HG02840 (cell line): ENCODE measurements at regions not wholly inside any gene's neighbourhood (a gene's known extent, or its start where the extent isn't known, plus 50 kb on each side); places are given as distances from the start of the nearest gene placed in this dataset.
"Not testable (repeated sequence)": the region's sequence is repeated elsewhere in the genome, so short reads cannot be mapped to it uniquely, and the experiment has no call there.

ENCODE experiments used
- ATAC-seq: cut with Tn5 transposase; IDR thresholded peaks from one replicate; pipeline ENCODE4 v1.9.1; 2021; ENCODE audit warnings: mild to moderate bottlenecking, moderate library complexity, moderate number of reproducible peaks; ENCODE audit not compliant: unreplicated experiment, low FRiP score

DNA sequence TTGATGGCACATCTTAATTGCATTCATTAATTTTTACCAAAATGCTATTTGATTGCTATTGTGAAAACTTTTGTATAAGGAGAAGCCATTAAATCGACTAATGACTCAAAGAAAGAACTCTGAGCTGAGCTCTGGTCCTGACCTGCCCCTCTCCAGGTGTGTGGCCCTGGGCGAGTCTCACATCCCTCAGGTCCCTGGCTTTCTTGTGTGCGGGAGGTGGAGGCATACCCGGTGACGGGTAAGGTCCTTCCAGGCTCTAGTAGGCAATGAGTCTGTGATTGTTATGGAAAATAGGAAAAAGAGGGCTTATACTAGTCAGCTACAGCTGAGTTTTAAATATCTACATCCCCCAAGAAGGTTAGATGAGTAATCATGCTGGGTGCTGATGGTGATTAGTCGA is 248.1 kb downstream of the GATA3 start:
- no peak for ATAC-seq

DNA sequence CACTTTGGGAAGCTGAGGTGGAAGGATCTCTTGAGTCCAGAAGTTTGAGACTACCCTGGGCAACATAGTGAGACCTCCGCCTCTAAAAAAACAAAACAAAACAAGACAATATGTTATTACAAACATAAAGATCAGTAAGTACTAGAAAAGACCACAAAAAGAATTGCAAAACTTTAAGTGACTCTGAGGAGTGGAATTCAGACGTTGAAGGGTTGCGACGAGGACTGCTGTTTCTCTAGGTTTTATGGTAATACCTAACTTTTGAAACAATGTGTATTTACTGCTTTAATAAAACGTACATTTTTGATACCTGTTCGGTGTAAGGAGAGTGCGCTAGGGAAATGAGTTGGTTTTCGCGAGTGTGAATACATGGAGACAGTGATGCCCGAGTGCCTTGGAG is 250.4 kb downstream of the GATA3 start:
- no peak for ATAC-seq

DNA sequence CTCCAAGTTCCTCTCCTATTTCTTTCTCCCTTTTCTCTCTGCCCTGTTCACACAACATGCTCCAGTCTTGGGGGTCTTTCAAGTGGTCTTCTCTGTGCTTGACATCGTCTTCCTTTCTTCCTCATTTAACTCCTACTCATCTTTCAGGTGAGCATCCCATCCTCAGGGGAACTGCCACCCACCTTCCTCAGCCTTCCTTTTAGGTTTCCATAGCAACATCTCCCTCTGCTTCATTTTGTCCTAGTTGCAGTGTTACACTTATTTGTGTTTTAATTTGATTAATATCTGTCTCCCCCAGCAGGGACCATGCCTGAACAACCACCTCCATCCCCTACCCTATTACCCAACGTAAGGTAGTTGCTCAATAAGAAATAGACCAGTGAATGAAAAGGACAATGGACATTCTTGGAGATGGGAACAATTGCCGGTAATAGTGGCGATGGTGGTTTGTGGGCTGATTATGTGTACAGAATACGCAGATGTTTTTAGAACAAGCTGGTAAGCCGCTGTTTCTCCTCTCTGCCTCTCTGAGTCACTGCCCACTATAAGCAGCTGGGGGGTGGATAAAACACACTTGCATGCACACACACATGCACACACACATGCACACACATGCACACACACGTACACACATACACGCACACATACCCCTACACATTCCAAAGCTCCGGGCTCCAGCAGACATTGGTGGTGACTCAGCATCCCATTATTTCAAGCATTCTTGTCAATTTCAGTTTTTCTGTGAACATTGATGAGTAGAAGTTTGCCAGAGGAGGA is 251.6 kb downstream of the GATA3 start:
- ATAC-seq: no peak

DNA sequence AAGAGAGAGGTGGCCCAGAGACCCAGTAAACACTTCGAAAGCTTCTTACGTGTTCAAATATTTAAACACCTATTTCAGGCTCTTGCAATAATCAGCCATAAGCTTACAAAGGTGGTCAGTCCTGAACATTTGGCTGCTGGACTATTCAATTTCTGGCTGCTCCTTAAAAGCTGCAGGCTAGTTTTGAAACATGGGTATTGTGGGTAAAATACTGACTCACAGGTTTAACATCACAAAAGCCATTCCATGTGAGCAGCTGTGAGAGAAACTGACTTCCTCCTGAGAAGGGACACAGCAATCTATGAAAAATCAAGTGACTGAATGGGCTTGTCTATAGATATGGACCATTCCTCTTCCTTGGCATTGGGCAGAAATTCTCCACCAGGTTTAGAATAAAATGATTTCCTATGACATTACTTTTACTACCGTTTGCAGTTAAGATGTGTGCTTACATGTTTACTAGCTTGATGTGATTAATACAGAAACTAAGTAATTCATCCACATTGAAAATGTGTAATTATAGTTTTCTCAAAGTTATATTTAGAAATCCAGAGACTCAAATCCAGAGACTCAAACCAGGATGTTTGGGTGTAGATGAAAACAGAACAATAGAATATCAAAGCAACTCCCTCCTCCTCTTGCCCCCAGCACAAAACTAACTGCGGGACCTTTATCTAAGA is 252.3 kb downstream of the GATA3 start:
- no peak for ATAC-seq

DNA sequence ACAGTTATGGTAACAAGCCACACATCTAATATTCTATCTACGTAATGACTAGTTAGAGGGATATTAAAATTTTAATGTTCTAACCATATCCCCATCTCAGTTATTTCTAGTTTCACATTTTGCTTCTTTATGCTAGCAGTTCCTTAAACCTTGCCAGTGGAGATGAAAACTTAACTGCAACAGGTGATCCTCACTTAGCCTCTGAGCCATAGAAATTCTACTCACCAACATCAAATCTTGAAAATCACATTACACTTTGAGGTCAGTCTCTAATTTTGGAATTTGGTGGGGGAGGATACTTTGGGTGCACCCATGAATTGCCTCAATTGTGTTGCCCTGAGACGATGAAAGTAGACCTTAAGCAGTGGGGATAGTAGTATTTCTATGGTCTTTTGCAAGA is 256.4 kb downstream of the GATA3 start:
- no peak for ATAC-seq

DNA sequence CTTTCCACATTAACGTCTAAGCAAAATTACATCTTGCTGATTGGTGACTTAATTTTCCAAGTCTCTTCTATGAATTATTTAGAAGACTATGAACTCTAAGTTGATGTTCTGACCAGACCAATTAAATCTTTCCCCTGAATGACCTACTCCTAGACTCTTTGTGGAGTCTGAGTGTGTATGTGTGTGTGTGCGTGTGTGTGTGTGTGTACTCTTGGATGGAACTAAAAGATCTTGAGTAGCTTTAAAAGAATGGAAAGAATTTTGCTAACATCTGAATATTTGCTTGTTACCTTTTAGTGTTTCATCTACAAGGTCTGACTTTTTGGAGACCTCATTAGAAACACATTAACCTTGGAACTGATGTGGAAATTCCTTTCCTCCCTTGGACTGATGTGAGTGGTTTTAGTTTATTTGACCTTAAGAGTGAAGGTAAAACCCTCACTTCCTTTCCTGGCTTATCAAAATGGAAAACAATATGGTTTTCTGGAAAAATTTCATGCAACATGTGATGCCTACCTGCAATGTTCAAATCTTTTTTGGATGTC is 257.1 kb downstream of the GATA3 start:
- ATAC-seq: no peak

DNA sequence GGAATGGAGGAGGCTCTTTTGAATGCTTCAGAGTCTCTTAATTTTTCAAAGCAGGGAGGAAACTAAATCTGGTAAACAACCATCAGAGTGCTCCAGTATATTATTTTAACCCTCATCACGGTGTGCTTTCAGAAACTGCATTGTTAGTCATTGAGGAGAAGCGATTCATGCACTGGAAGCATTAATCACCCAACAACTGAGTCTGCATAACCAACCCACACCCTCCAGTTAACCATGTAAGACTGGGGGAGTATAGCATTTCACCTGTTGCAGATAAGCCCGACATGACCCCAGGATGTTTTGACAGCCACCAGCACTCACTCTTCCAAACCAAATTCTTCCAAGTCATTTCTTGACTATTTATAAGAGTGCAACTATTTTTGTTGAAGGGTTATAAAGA is 257.6 kb downstream of the GATA3 start:
- ATAC-seq: no peak

DNA sequence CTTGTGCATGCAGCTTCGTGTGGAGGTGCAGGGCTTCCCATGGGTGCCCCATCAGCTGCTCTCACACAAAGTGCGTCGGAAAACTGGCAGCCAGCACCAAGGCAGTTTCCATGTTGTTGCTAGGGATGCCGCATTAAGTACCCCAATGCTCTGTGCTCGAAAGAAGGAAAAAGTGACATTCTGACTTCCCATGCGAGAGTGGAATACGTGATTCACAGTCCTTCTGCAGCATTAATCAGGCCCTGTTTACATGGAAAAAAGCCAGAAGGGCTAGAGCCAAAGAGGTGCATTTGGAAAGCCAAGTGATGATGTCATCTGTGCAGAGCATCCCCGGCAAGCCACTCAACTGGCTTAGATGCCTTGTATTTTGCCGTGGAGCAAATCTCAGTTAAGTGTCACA is 258.3 kb downstream of the GATA3 start:
- ATAC-seq: no peak

DNA sequence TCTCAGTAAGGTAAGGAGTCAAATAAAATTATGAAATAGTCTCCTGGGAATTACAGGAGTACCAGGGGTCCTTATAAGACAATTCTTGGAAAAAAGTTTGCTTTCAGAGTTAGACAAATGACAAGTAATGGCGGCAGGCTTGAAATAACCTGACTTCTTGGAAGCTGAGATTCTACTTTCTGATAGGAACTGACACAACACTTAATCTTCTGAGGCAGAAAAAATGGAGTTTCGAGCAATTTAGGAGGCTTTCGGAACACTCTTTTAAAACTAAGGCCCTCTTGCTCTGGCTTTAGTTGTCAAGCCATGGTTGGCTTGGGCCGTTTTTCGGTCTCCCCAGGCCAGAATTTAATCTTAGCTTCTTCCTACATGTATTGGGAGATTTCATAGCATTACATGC is 260.0 kb downstream of the GATA3 start:
- ATAC-seq: no peak

DNA sequence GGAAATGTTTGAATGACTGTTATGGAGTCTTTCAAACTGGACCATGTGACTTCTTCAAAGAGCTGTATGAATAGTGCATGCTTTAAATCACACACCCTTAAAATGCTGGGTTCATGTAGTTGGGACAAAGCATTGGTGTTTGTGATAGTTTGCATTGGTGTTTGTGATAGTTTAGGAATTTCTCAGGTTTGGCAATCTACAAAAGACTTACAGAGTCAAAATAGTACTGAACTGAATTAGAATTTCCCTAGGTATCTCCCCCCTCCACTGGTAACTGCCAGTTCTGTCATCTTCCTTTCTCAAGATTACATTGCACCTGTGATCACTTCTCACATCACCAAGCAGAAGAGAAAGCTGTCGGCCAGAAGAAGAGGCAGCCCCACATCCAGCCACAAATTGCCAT is 261.1 kb downstream of the GATA3 start:
- ATAC-seq: no peak

DNA sequence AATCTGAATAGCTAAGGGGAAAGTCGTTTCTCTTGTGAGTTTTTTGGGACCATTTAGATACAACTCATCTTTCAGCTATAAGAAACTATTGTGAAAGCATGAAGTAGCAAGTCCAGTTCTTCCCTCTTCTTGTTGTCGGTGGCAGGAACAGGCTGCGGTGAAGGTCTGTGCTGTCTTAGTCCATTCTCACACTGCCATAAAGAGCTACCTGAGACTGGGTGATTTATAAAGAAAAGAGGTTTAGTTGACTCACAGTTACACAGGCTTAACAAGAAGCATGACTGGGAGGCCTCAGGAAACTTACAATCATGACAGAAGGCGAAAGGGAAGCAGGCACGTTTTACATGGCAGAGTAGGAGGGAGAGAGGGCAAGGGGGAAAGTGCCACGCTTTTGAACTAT is 261.8 kb downstream of the GATA3 start:
- no peak for ATAC-seq

DNA sequence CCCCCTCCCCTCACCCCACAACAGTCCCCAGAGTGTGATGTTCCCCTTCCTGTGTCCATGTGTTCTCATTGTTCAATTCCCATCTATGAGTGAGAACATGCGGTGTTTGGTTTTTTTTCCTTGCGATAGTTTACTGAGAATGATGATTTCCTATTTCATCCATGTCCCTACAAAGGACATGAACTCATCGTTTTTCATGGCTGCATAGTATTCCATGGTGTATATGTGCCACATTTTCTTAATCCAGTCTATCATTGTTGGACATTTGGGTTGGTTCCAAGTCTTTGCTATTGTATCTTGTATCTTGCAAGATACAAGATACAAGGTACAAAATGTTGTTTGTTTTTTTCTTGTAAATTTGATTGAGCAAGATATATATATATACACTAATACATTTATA is 263.9 kb downstream of the GATA3 start:
- ATAC-seq: not testable (repeated sequence)

DNA sequence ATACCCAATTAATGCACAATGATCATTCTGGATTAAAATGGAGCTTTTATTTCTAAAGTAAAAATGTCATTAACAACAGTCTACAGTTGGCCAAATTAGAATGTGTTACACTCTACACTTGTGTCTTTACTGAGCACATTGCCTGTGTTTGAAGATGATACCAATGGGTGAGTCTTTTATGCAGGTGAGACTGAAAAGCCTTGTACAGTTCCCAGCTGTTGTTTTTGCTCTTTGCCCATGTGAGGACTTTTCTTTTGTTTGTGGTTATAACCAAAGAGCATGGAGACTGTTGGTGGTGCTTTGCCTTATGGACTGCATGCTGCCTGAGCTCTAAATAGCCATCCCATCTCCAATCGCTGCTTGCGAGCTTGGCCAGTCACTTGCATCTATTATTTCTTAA is 264.5 kb downstream of the GATA3 start:
- ATAC-seq: no peak

DNA sequence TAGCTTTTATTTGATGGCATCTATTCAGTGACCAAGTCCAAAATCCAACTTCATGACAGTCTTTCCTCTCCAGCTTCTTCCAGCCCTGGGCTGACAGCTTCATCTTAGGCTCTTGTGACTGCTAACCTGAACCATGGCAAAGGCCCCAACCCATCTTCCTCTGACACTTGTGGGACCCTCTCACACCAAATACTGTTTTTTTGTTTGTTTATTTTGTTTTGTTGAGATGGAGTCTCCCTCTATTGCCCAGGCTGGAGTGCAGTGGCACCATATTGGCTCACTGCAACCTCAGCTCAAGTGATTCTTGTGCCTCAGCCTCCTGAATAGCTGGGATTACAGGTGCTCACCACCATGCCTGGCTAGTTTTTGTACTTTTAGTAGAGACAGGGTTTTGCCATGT is 265.2 kb downstream of the GATA3 start:
- no peak for ATAC-seq

DNA sequence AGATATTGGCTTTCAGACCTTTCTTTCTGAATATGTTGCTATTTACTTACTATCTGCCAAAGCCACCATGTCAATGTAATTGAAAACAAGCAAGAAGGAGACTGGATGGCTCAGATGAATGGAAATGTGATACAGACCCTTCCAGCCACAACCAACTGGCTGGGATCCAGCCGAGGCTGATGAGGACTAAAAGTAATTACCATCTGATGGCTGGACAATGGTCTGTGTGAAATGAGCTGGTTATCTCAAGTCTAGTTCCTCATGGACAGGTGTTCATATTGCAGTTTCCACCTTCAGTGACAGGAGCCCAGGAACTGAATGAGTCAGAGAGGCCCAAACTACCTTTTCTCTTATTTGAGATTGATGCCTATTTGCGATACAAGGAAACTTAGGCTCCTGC is 267.5 kb downstream of the GATA3 start:
- no peak for ATAC-seq

DNA sequence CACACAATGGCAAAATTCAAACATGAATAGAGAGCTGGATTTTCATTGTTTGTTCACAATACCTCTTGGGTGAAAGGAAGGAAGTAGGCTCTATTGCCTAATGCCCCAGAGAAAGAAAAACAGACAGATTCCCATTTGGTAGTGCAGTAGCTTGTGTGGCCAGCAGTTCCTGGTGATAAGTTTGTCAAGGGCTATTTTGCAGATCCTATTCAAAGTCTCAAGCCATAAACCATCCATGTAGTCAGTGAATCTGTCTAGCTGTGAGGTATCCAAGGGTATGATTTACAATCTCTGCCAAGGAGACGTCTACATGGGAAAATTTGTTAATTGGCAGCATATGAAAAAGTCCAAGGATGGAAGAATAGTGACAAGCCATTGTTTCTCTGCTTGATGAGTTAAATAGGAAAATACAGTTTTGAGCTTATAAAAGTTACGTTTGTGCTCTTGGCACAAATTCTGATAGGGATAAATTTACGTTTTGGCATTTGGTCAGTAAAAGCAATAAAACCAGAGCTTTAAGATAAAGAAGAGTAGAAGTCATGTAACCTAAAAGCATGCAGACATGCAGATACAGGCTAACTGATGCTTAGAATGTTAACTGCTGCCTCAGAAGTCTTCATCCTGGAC is 269.1 kb downstream of the GATA3 start:
- no peak for ATAC-seq

DNA sequence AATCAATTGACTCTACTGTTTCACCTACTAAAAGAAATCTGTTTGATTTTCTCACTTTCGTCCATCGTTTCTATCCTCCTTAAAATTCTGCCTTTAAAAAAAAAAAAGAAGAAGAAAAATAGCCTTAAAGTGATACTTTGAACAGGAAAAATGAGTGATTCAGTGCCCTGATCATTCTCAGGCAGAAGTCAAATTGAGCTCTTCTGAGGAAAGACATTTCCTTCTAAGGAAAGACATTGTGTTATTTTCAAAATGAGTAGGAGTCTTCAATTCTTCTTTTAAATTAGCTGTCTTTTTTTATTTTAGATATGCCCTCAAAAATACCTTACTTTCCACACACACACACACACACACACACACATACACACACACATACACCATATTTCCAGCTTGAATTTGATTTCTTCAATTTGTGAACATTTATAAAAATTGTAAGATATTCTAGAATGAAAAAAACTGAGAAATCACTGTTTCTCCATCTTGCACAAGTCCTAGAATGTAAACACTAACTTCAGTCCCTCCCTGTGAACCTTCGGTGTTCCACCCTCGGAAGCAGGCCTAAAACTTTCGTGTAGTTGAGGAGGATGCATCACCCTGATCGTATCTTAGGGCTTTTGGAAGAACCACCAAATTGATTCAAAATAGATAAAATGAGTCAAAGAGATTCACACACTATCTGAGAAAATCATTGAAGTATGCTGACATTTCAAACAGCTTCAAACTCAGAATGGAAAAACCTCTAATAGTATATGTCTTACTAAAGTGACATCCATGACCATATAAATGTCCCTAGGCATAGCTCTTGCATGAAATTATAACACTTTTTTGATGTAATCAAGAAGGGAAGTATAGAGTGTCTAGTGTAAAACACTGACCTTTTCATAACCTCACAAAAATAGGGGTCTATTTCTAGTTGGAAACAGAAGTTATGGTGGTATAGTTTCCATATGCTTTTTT is 270.8 kb downstream of the GATA3 start:
- no peak for ATAC-seq

DNA sequence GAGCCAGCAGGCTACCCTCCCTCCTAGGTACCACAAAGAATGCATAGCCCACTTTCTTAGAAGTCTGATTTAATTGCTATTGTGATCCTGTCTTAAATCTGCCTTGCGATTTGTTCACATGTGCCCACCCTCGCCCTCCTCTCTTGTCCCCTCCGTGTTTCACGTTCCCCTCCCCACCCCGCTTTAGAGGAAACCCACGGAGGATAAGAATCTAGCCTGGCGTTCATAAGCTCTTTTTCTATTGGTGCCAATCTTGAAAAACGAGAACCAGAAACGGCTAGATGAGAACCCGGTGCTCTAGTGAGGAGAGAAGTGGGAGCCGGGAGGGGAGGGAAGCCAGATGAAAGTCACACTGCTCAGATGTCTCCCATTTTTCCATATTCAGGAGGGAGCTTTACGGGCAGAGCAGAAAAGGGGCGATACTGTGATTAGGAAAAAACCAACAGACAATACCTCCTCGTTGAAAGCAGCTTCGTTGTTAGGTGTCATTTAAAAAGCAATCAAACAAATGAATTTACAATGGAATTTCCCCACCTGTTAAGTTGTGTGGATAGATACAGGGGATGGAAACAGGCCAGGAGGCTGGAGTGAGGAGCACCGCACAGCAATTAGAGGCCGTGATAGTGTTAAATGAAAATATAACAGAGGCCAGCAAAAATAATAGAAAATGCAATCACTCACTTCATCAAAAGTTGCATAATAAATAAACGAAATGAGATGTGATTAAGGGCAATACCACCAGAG is 272.1 kb downstream of the GATA3 start:
- ATAC-seq: no peak

DNA sequence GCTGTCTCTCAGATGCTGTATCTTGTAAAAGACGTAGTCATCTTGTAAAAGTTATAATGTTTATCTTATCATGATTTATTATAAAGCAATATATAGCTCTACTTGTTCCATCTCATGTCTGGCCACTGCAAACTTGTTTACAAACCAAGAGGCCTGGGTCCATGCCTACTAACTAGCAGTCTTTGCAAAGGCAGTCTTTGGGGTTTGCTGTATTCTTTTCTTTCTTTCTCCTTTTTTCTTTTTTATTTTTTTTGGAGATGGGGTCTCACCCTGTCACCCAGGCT is 272.6 kb downstream of the GATA3 start:
- ATAC-seq: no peak

DNA sequence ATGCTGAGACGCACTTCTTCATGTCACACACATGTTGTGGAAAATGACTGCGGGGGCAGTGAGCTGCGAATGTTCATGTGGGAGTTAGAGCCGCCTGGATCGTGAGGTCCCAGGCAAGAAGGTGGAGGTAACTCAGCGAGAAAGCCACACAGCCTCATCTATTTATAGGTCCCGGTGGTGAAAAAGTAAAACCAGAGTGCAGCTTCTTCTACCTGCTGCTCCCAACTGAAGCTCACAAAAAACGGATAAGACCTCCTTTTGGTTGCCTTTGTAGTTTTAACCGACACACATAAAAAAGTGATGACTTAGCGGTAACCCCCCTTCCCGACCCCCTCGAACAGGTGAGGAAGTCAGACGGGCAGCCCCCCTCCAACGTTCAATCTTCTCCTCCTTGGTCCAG is 276.9 kb downstream of the GATA3 start:
- ATAC-seq: no peak
